ENCODE measurements at regions not wholly inside any gene's neighbourhood (a gene's known extent, or its start where the extent isn't known, plus 50 kb on each side); places are given as distances from the start of the nearest gene placed in this dataset.

- Histone ChIP-seq H3K4me1 (no peaks in the 10 kb centered on the region), H3K27ac (no peak overlapping the region), H3K27me3 (no peaks in the 10 kb centered on the region), H3K4me3 (no peak overlapping the region), H3K9me3 (no peaks in the 10 kb centered on the region), H3K36me3 (no peaks in the 10 kb centered on the region)
- DNase-seq (no peak), ATAC-seq (no peak)
- no peak for TF ChIP-seq POLR2A (IDR thresholded peaks at IDR 0.05)
- TF ChIP-seq CTCF (IDR thresholded peaks at IDR 0.05): no peak
- intact Hi-C loops (cut with DNase I): no loop called here
- 51% methylated on average over 2 of the region's 2 CpGs for WGBS (ENCODE audit: insufficient coverage, low coverage, low lambda C conversion rate, missing lambda C conversion rate)
These were observed 356.2 kb downstream of the CBLN2 start for GRCh38 chr18:72187956-72188355.

GRCh38 chr18:72181241-72181764, 362.8 kb downstream of the CBLN2 start:
- no peaks in the 10 kb centered on the region for H3K27me3 ChIP-seq
- H3K27ac ChIP-seq: no peak overlapping the region
- TF ChIP-seq POLR2A (IDR thresholded peaks at IDR 0.05) (no peak), CTCF (IDR thresholded peaks at IDR 0.05) (no peak)
- intact Hi-C loops (cut with DNase I): no loop called here
- ATAC-seq (no peak), DNase-seq (no peak)
- 56% methylated on average over 4 of the region's 4 CpGs for WGBS (ENCODE audit: insufficient coverage, low coverage, low lambda C conversion rate, missing lambda C conversion rate)
- no peak overlapping the region for H3K4me3 ChIP-seq
- H3K4me1 ChIP-seq: no peaks in the 10 kb centered on the region
- H3K9me3 ChIP-seq: peaks cover 0 to 5% (median 0%) of the 10 kb centered on the region in 4 donors
- H3K36me3 ChIP-seq: no peaks in the 10 kb centered on the region

GRCh38 chr18:72180689-72181088, 363.5 kb downstream of the CBLN2 start:
- H3K36me3 ChIP-seq: no peaks in the 10 kb centered on the region
- H3K9me3 ChIP-seq: peaks cover 0 to 5% (median 0%) of the 10 kb centered on the region in 4 donors
- TF ChIP-seq CTCF (IDR thresholded peaks at IDR 0.05) (no peak), POLR2A (IDR thresholded peaks at IDR 0.05) (no peak)
- ATAC-seq (no peak), DNase-seq (no peak)
- no peak overlapping the region for H3K4me3 ChIP-seq
- no peak overlapping the region for H3K27ac ChIP-seq
- H3K4me1 ChIP-seq: no peaks in the 10 kb centered on the region
- intact Hi-C loops (cut with DNase I): no loop called here
- no peaks in the 10 kb centered on the region for H3K27me3 ChIP-seq

- Histone ChIP-seq H3K4me3 (no peak overlapping the region), H3K27me3 (no peaks in the 10 kb centered on the region), H3K27ac (no peak overlapping the region), H3K9me3 (no peaks in the 10 kb centered on the region), H3K36me3 (no peaks in the 10 kb centered on the region), H3K4me1 (no peaks in the 10 kb centered on the region)
- WGBS (ENCODE audit: insufficient coverage, low coverage, low lambda C conversion rate, missing lambda C conversion rate): 51% methylated on average over 3 of the region's 3 CpGs
- no peak for DNase-seq
- TF ChIP-seq POLR2A (IDR thresholded peaks at IDR 0.05): no peak
- no peak for TF ChIP-seq CTCF (IDR thresholded peaks at IDR 0.05)
- no peak for ATAC-seq
- intact Hi-C loops (cut with DNase I): no loop called here
These were observed 369.0 kb downstream of the CBLN2 start for GRCh38 chr18:72174972-72175649.

Data from right lobe of liver (tissue), 6 donors.